SKM-1 (cell line): ENCODE measurements at regions not wholly inside any gene's neighbourhood (a gene's known extent, or its start where the extent isn't known, plus 50 kb on each side); places are given as distances from the start of the nearest gene placed in this dataset.

Experiments used
- DNase-seq: peaks from one replicate; lab custom pipeline; 2025; ENCODE audit not compliant: unreplicated experiment; lab: John Stamatoyannopoulos, UW

DNA sequence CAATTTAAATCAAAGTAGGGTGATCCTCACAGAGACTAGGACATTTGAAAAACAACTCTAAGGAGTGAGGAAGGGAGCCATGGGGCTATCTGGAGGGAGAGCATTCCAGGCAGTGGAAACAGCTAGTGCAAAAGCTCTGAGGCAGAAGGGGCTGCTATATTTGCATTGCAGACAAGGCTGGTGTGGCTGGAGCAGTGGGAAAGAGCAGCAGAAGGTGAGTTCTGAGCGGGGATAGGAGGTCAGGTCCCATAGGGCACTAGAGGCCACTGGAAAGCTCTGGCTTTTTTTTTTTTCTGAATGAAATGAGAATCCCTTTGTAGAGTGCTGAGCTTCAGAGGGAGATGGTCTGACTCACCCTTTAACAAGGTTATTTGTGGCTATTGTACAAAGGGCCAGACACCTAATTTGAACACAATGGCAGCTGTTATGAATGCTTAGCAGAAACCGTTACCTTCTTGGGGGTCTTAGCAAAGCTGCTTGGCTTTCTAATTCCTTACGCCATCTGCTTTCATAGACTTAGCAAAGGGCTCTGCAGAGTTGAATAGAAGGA lies 291.6 kb downstream of the BUD13 start:
- no peak for DNase-seq

GRCh38 chr11:116478669-116479668 lies 293.8 kb downstream of the BUD13 start:
- no peak for DNase-seq

GRCh38 chr11:116478205-116478604 lies 294.6 kb downstream of the BUD13 start:
- no peak for DNase-seq

DNA sequence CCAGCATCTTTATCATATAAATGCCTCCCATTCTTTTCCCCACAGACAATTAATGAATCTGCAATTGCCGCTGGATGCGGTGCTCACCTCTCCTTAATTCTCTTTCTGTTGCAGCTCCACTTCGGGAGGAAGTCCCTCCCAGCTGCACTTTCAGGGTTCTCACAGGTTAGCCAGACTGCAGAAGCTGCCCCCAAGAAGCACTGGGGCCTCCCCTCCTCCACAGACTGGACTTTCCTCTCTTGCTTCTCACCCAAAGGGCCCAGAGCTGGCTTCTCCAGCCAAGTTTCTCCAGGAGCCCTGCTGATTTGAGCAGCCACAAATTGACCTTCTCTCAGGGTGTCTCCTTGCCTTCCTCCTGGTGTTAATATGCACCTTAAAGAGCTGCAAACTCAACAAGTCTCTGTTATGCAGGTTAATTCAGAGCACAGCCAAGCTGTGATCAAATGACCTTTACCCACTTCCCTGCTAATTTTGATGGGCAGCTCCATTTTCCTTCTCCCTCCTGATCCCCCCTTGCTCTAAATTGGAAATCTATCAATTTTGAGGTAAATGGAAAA lies 298.9 kb downstream of the BUD13 start:
- DNase-seq, result no peak

GRCh38 chr11:116473206-116473769 lies 299.5 kb downstream of the BUD13 start:
- no peak for DNase-seq

DNA sequence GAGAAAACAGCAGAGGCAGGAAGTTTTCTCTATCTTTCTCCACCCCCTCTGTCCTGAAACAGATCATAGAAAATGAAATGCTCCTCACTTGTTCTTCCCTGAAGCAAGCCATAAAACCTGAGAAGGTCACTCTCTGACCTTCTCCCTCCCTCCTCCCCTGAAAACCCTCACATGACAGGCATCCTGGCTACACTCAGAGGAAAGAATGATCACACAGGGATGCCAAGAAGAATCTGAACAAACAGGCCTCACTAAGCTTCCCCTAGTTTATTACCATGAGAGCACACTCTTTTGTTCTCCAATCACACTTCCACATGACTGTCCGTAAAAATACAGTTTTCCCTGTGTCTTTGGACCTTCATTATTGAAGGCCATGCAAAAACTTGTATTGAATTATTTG lies 300.1 kb downstream of the BUD13 start:
- DNase-seq, result no peak

DNA sequence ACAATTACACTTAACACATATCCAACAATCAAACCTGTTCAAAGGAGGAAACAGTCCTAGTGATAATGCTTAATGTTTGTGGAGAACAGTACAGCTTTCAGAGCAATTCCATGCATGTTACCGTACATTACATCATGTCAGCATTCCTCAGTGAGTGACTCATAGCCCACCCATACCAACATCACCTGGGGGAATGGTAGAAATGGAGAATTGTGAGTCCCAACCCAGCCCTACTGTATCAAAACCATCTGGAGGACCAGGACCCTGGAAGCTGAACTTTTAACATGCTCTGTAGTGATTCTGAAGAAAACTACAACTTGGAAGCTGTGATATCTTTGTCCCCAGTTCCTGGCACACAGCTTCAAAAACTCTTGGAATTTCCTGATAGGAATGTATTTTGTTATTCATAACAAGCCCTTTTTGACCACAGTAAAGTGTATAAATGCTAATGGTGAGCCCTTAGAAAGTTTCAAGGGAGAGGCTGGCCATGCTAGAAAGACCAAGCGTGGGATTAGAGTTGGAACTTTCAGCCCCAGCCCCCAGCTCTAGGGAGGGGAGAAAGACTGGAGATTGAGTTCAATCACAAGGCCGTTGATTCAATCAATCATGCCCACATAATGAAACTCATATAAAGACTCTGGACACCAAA lies 301.1 kb downstream of the BUD13 start:
- DNase-seq, result no peak

GRCh38 chr11:116468699-116469098 lies 304.1 kb downstream of the BUD13 start:
- no peak for DNase-seq

GRCh38 chr11:116467823-116468222 lies 305.0 kb downstream of the BUD13 start:
- DNase-seq, result peak; percentile 6

GRCh38 chr11:116466801-116467200 lies 306.0 kb downstream of the BUD13 start:
- DNase-seq, result no peak

DNA sequence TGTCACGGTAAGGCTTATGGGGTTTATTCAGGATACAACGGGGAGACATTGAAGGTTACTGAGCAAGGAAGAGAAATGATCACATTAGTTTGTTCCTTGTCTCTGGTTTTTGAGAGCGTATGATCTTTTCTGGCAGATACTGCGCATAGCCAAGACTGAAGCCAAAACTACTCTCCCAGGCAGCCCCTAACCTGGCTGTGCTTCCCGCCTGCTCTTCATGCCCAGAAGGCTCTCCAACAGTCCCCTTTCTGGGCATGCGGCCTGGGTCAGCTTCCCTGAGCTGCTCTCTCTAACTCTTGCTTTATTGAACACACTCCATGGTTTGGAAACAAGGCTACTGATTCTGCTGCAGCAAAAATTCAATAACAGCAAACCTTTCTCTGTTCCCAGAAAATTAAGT lies 306.6 kb downstream of the BUD13 start:
- no peak for DNase-seq

DNA sequence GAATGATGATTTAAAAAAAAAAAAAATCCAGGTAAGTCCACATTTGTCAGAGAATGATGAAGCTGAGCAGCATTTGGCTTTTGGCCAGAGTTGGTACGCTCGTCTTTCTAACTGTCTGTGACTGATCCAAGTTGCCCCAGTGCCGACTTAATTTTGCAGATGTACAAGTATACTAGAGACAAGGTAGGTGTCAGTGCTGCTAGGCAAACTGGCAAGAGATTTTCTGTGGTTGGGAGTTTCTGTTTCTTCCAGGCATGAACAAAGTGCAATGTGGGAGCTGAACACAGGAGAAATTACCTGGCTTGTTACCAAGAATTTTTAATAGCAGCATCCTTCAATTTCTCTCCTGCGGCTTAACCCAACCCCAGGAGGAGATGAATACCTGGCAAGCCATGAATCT lies 307.7 kb downstream of the BUD13 start:
- DNase-seq, result no peak

GRCh38 chr11:116461789-116462188 lies 311.0 kb downstream of the BUD13 start:
- DNase-seq, result no peak

DNA sequence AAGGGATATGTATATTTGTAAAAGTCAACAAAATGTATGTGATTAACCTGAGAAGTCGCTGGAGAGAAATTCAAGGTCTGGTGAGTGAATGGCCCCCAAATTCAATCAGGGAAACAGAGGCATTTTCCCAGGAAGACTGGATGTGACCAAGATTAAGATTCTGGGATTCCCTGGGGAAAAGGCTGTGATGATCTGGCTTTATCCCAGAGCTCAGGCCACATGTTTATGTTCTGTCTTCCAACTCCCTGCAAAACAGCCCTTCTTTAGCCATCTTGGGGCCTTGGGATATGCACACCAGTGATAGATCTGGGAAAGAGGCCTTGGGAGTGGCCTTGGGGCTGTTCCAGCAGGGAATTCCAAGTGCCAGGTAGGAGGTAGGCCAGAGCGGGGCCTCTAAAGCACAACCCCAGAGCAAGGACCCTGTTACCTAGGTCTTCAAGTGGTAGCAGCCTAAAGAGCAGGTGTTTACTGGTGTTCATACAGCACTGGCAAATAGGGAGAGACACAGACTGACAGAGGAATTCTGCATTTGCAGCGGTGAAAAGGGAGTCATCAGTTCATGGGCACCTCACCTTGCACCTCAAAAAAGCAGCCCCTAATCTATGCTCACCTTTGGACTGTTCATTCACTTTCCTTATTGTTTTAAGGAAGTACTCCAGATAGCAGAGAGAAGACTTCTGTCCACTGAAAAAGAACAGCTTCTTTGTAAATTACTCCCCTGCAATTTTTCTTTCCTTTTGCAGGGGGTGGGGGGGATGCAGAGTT lies 312.4 kb downstream of the BUD13 start:
- no peak for DNase-seq

- DNase-seq, result no peak
Measured at GRCh38 chr11:116459185-116460045, 313.4 kb downstream of the BUD13 start.

DNA sequence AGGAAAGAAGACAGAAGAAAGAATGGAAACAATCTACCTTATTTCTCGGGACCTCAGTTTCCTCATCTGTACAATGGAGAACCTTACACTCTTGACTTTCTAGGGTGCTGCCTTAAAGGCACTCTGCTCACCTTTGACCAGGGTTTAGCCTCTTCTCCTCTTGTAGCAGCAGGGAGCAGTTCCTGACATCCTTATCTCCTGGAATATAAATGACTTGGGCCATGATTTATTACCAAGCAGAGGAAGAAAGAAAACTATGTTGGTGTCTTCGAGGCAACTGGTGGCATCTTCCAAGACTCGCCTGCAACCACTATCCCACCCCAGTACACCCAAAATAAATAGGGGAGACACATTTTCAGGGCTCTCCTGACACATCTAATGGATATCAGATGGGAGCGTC lies 314.2 kb downstream of the BUD13 start:
- DNase-seq, result no peak

GRCh38 chr11:116457336-116458007 lies 315.3 kb downstream of the BUD13 start:
- no peak for DNase-seq

- DNase-seq, result no peak
Measured at GRCh38 chr11:116454951-116455350, 317.8 kb downstream of the BUD13 start.

DNA sequence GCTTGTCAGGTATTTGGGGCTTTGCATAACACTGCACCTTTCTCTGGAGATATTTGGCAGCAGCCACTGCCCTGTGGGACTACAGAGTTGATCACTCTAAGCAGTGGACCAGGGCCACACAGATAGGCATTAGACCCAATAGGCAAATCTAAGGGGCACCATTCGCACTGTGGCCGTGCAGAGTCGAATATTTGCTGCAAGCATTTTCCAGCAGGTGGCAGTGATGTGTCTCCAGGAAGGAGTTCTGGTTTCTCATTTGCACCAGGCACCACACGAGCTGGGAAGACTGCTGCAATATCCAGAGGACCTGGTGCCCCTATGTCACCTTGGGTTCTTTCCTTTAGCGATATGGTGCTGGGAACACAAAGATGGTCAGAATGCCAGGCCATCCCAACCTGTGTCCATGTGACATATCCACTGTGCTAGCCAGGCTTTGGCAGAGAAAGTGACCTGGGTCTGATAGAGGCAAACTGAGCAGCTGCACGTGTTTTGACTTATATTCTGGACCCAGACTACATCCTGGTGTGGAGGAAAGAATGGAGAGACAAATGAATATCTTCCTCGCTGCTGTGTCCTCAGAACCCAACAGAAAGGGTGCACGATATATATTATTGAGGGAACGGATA lies 318.7 kb downstream of the BUD13 start:
- peak; percentile 8 for DNase-seq
